ENCODE measurements at regions not wholly inside any gene's neighbourhood (a gene's known extent, or its start where the extent isn't known, plus 50 kb on each side); places are given as distances from the start of the nearest gene placed in this dataset.
"Not testable (repeated sequence)": the region's sequence is repeated elsewhere in the genome, so short reads cannot be mapped to it uniquely, and the experiment has no call there.

DNA sequence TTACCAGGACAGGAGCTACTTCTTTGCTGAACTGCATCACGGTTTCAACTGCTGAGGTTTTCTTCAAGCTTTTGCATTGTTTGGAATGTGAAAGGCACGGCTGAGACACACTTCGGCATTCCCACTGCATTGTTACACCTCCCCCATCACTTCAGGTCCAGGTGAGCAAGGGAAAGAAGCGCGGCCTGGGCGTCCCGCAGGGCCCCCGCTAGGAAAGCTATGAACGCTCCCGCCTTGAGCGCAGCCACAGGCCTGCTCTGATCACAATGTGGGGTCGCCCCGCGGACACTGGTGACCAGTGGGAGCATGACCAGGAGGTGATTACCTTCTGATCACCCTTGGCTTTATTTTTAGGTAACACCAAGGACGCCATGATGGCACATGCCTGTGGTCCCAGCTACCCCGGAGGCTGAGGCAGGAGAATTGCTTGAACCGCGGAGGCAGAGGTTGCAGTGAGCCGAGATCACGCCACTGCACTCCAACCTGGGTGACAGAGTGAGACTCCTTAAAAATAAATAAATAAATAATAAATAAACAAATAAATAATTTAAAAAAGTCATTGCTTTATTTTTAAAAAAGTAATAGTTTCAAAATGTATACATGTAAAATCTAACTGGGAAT is 82.2 kb upstream of the ANTXRL start:
- DNase-seq, result not testable (repeated sequence)

DNA sequence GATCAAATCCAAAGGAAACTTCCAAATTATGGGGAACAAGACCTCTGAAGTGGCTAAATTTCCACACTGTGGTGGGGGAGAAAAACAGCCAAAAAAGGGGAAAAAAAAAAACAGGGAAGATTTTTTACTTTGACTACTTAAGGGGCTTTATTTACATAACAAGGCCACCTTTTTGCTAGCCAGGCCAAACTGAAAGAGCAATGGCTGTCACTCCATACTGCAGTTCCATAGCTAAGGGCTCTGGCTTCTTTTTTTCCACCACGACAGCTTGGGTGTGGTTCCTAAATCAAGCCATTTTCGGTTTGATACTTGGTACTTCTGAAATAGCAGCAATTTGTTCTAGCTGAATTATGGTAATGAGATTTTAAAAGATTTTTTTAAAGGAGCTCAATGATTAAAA is 76.4 kb upstream of the ANTXRL start:
- not testable (repeated sequence) for DNase-seq

DNA sequence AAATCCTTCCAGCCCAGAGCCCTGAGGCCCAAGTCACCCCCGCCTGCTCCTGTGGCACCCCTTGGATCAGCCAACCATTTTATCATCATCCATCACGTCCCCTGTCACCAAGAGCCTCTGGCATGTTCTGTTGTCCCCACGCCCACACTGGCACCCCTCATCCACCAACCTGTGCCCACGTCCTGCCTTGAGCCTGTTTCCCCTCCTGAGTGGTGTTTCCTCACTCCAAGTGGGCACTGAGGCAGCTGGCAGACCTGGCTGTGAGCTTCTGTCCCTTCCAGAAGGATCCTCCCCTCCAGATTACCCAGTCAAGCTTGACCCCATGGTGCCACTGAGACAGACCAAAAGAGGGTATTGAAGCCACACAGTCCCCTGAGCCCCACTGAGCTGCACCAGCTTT is 71.4 kb upstream of the ANTXRL start:
- no peak for DNase-seq

DNA sequence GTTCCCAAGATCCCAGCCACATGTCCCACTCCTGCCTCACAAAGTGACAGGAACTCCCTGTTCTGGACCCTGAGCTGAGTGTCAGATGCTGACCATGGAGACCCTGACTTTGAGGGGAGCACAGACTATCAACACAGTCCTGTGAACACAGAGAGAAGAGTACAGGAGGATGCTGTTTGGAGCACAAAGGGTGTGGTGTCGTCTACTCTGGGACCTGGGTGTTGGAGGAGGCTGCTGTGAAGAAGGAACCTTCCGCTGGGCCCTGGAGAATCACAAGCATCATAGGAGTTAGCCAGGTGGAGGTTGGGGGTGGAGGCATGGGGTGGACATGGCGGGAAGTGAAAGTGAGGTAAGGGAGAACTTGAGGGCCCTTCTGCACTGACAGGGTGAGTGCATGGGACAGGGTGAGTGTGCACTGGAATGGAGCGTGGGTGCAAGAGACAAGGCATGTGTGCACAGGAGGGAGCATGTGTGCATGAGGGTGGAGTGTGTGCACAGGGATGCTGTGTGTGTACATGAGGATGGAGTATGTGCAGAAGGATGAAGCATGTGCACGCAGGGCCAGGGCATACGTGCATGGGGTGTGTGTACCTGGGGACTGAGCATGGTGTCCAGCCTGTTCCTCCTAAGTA is 70.7 kb upstream of the ANTXRL start:
- no peak for DNase-seq

DNA sequence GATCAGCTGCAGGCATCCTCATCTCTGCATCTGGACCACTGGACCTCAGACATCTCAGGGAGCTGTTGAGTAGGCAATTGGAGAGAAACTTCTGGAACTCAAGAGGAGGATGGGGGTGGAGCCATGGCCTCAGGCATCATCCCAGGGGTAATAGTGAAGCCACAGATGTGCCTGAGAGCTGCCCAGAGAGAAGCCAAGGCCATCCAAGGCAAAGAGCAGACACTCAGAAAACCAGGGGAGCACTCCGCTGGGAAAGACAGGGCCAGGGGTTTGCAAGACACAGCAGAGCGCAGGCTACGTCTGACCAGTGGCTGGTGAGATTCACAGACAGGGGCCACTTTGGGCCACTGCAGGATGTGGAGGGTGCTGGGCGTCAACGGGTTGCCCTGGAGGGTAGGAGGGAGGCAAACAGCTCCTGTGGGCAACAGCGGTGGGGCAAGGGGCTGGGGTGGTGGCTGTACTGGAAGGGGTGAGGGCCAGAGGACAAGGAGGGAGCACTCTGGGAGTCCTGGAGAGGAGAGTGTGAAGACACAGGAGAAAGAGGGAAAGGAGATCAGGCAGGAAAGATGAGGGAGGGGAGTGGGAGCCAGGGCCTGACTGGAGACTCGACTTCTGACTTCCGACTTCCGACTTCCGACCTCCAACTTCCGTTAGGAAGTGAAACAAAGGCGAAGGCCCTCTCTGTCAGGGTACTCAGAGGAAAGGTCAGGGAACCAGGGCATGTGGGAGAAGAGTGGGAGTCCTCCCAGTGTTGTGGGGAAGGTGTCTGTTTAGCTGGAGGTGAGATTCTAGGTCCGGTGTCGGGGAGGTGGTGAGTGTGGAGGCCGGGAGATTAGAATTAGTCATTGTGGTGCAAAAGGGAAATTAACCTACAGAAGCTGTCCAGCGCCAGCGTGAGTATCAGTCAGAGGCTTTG is 69.7 kb upstream of the ANTXRL start:
- peak; percentile 37 for DNase-seq

DNA sequence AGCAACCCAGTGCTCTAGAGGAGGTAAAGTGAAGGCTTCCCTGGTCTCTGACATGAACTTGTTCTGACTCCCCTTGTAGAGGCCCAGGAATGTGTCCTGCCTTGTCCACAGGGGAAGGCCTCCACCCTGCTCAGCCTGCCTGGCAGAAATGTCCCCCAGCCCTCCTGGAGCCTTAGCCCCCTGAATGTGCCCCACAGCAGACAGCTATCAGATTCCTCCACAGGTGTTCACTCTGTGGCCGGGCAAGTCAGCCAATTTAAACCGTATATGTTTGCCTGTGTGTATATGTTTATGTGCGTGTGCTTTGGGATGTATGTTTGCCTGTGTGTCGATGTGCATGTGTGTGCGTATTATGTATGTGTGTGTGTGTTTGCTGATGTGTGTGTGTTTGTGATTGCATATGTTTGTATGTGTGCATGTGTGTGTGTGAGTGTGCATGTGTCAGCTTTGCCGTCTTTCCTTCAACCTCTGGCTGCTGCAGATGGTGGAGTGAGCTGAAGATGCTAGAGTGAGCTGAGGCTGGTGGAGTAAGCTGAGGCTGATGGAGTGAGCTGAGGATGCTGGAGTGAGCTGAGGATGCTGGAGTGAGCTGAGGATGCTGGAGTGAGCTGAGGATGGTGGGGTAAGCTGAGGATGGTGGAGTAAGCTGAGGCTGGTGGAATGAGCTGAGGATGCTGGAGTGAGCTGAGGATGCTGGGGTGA is 68.9 kb upstream of the ANTXRL start:
- no peak for DNase-seq

DNA sequence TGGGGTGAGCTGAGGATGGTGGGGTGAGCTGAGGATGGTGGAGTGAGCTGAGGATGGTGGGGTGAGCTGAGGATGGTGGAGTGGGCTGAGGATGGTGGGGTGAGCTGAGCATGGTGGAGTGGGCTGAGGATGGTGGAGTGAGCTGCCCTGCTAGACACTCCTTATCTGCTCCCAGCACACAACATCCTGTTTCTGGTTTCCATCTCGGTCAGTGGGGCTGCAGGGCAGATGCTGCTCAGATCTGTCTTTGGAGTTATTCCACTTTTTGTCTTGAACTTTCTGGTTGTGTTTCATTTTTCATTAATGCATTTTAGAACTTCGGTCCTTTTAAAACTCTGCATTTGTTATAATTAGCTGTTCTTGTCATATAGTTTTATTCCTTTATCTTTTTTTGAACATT is 67.9 kb upstream of the ANTXRL start:
- DNase-seq, result no peak

DNA sequence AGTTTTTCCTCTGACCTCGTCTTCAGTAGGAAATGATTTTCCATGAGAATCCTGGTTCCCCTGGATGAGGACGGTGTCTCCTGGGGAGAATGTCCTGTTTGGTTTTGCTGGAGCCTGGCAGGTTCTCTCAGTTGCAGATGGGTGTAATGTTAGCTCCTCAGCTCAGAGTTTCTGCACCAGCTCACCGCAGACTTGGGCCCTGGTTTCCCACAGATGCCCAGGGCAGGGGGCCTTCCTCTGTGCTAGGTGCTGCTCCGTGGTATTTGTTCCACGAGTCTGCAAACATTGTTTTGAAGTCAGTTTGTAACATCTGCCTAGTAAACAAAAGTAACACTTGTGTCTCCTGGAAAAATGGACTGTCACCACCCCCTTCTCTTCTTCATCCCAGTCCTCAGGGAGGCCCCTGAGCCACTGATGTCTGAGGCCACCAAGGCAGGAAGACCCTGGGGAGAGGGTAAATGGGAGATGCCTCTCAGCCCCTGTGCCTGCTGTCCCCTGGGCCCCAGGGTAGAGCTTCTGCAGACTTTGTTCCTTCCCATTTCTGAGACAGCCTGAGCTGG is 67.3 kb upstream of the ANTXRL start:
- not testable (repeated sequence) for DNase-seq

DNA sequence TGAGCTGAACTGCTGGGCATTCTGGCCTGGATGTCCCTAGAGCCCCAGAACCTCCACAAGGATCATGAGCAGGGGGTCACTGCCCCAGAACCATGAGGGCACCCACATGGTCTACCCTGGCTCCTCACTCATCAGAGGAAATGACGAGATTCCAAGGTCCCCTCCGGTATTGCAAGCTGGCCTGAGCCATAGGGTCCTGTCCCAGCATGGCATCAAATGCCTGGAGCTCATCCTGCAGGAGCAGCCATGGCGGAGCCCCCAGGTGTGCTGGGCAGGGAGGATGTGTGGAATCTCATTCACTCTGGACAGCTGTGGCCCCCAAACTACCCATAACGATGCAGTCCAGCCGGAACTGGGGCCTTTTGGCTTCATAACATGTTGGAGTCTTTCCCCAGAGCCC is 66.6 kb upstream of the ANTXRL start:
- DNase-seq, result no peak

DNA sequence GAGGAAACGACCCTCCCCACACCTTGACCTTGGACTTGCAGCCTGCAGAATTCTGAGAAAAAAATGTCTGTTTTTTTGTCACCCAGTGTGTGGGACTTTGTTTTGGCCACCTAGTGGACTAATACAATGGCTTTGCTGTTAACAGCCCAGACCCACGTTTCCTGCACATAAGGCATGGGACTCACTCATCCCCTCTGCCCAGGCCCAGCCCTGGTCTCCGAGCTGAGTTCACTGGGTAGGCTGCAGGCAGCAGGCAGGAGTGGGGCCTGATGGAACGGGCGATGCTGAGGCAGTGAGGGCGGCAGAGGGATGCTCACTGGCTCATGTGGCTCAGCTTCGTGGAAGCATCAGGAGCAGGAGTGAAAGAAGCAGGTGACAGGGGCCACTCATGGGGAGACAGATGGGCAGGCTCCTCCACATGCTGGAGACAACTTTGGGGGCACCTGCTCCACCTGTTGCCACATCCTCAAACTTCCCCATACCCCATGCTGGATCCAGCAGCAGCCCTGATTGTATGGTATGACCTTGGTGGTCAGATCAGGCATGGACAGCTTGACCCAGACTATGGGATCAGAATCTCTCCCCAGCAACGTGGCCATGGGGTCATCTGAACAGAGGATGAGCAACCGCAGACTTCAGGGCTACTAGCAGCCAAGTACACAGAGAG is 65.8 kb upstream of the ANTXRL start:
- DNase-seq, result no peak

DNA sequence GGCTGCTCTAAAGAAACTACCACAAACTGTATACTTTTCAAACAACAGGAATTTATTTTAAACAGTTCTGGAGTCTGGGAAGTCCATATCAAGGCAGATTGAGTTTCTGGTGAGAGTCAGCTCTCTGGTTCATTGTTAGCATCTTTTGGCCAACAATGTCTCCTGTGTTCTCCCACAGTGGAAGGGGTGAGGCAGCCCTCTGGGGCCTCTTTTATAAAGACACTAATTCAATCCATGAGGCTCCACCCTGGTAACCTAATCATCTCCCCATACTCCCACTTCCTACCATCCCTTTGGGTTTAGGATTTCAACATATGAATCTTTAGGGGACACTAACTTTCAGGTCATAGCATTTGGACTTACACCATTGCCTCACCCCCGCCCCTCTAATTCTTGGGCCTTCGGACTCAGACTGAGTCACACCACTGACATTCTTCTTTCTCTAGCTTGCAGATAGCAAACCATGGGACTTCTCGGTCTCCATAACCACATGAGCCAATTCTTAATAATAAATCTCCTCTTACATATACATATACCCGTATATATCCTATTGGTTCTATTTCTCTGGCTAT is 64.3 kb upstream of the ANTXRL start:
- DNase-seq, result no peak

DNA sequence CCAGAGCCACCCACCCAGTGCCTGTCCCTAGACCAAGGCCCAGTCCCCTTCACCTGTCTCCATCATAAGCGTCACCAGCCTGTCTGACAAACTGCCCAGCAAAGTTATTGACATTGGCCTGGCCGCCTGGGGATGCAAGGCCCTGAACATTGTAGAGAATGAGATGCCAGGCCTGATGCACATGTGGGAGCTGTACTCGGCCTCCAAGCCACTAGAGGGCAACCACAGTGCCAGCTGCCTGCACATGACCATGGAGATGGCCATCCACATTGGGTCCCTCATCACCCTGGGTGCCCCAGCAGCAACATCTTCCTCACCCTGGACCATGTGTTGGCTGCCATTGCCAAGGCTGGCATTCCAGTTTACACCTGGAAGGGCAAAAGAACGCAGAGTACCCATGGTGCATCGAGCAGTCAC is 63.7 kb upstream of the ANTXRL start:
- no peak for DNase-seq

DNA sequence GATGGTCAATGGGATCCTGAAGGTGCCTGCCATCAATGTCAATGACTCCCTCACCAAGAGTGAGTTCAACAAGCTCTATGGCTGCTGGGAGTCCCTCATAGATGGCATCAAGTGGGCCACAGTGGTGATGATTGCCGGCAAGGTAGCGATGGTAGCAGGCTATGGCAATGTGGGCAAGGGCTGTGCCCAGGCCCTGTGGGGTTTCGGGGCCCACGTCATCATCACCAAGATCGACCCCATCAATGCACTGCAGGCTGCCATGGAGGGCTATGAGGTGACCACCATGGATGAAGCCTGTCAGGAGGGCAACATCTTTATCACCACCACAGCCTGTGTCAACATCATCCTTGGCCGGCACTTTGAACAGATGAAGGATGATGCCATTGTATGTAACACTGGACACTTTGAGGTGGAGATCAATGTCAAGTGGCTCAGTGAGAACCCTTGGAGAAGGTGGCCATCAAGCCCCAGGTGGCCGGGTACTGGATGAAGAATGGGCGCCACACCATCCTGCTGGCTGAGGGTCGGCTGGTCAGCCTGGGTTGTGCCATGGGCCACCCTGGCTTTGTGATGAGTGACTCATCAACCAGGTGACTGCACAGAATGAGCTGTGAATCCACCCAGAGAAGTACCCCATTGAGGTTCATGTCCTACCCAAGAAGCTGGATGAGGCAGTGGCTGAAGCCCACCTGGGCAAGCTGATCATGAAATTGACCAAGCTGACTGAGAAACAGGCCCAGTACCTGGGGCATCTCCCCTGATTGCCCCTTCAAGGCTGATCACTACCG is 63.0 kb upstream of the ANTXRL start:
- DNase-seq, result no peak

DNA sequence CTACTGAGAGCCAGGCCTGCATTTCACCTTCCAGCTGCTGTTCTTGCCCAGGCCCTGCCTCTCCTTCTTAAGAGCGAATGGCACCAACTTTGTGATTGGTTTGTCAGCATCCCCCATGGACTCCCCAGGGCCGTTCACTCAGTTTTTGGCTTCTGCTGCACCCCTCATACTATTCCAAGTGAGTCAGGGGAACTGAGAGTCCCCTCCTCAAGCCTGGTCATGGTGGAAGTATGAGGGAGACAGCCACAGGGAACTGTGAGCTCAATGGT is 62.4 kb upstream of the ANTXRL start:
- DNase-seq, result no peak

DNA sequence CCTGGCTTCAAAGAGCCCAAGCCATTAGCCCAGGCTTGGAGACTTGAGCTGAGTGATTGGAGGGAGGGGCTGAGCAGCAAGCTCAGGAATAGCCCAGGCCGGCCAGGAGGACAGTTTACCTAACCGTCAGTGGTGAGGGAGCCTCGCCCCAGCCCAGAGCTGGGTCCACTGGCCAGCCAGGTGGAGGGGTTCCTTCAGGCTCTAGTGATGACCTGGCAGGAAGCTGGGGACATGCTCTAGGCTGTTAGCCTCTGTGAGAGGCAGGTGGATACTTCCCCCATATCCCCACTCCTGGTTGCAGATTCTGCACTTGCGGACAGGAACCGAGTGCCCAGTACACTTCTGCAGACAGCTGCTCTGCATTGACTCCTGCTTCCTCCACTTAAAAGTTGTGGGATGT is 61.2 kb upstream of the ANTXRL start:
- no peak for DNase-seq

DNA sequence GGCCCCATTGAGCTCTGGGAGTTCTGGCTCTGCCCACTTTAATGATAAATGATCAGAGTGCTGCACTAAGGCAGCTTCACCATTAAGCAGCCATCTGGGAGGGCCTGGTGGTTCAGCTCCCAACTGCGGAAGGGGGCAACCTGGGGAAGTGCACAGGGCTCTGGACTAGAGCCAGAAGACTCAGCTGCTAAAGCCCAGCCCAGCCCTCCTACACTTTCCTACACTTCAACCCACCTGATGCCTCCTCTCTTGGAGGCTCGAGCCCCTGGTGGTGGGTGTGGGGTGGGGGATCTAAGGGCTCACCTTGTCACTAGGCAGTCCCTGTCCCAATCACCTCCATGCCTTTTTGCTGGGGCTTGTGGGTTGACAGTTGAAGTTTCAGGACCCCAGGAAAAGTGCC is 60.6 kb upstream of the ANTXRL start:
- DNase-seq, result no peak

DNA sequence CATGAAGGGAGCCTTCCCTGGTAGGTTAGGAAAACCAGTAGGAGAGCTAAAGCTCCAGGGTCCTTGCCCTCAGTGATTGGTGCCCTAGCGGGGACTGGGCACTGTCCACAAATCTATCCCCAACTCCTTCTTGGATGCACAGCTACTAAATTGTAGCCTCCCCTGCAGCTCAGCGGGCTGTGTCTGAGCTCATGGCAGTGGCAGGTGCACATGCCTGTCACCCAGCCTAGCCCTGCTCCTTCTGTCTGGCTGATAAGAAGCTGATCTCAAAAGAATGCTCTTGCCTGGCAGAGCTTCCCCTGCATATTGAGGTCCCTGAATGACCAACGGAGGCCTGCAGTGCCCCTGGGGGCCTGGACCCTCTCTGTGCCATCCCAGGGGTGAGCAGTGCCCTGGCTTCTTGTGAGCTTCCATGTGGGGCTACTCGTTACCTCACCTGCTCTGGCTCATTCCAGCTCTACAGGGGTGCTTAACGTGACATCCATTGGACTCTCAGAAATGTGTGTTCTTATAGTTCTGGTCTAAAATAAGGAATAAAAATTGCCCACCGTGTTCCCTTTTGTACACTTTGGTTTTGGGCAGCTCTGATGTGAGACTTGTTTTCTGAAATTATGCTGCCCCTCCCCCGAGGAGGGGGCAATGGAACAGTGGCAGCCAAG is 59.8 kb upstream of the ANTXRL start:
- no peak for DNase-seq

DNA sequence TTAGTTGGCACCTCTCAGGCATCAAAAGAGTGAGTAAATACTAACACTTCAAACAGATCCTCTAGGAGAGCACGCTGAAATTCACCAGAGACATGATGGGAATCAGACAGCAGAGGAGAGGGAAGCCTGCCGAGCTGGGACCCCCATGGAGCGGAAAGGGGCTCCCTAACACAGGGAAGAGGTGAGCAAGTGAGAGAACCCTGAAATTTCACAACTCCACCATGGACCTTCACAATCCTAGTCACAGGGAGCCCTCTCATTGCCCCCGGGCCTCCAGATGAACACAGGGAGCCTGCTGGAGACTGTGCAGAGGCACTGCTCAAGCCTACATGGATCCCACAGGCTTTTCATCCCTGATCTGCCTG is 59.2 kb upstream of the ANTXRL start:
- DNase-seq, result no peak

DNA sequence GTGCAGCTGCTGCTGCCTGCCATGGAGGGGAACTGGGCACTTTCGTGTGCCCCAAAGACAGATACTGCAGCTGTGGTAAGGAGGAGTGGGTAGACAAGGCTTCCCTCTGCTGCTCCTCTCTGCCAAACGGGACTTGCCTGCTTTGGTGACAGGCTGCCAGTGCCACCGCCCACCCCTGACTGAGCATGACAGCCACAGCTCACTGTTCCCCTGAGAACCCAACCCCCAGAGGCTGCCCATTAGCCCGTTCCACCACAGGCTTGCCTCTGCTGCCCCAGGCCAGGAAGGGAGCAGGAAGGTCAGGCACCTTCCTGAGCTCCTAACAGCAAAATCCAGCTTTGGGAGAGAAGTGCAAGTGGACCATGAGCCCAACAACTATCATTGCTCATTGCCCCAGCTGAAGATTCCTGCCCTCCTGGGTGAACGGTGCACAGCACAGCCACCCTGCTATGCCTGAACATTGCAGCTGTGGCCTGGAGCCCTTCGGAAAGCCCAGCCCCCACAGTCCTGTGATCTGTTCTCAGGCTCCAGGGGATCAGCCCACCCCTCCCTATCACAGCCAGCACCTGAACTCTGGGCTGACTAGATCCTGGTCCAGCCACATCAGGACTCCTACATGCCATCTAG is 58.7 kb upstream of the ANTXRL start:
- DNase-seq, result no peak

DNA sequence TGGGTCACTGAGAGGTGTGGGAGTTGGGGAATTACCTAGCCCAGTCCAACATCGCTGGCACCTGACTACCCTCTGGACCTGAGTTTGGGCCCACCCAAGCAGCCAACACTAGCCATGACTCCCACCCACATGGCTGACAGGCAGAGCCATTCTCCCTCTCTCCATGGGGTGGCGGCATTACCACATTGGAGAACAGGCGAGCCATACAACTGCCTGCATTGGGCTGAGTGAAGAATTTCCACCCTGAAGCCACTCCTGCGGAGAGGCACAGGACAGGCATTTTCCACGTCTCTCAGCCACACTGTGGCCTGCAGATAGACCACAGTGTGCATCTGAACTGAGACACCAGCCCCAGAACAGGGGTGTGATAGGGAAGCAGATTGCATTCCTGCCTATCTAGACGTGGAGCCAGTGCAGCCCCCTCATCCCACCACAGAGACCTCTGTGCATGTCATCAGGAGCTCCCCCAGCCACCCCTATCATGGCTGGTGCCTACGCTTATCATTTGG is 58.2 kb upstream of the ANTXRL start:
- DNase-seq, result peak; percentile 88

Measured in kidney glomerular epithelial cell (primary cell).